SK-N-SH (cell line): ENCODE measurements at regions not wholly inside any gene's neighbourhood (a gene's known extent, or its start where the extent isn't known, plus 50 kb on each side); places are given as distances from the start of the nearest gene placed in this dataset.

Source experiments
- CTCF ChIA-PET: fragments of 300-600, 350-600 bp; formaldehyde crosslinking; extraction: SDS; loops from one replicate; lab custom pipeline; 2021; lab: Yijun Ruan, JAX
- POLR2A ChIA-PET: fragments of 350-600 bp; sonication (Branson Sonifier 250); formaldehyde crosslinking; extraction: SDS; loops from one replicate; lab custom pipeline; 2020; ENCODE audit warnings: antibody characterized with exemption, inconsistent platforms; lab: Yijun Ruan, JAX
- DNase-seq: peaks from one replicate; pipeline ENCODE4 v3.0.0; 2012
- H2AFZ ChIP-seq: fragments of 200-600 bp; sonication (generic); 2 replicates; pipeline ENCODE4 v1.8.1; 2016; ENCODE audit warnings: antibody characterized with exemption, mild to moderate bottlenecking, low read depth
- H3F3A ChIP-seq: fragments of 200-600 bp; sonication (generic); replicated peaks from 2 replicates; pipeline ENCODE3; 2016; ENCODE audit warnings: antibody characterized with exemption, mild to moderate bottlenecking; ENCODE audit not compliant: insufficient read depth
- H3K27ac ChIP-seq, 2 experiments: fragments of 200-500 bp in 1 of 2; fragments of 200-600 bp in 1 of 2; sonication (Bioruptor generic) in 1 of 2; sonication (generic), shearing (Covaris generic) in 1 of 2; 2 replicates each; pipeline versions ENCODE4 v1.5.1 to v1.6.1; 2014 to 2016; ENCODE audit warnings: low read depth in 2 of 2, inconsistent platforms in 1 of 2, low read length in 1 of 2, mild to moderate bottlenecking in 1 of 2, mixed read lengths in 1 of 2
- H3K27me3 ChIP-seq: fragments of 200-600 bp; sonication (generic), shearing (Covaris generic); 2 replicates; pipeline ENCODE4 v1.6.1; 2016; ENCODE audit warnings: mixed run types; ENCODE audit not compliant: insufficient read depth
- H3K36me3 ChIP-seq, 2 experiments: fragments of 200-500 bp in 1 of 2; fragments of 200-600 bp in 1 of 2; sonication (Bioruptor generic) in 1 of 2; sonication (generic) in 1 of 2; replicated peaks in 1 of 2; 2 replicates each; pipeline versions ENCODE3 to v1.5.1; 2014 to 2016; ENCODE audit warnings: low read length in 1 of 2, mild to moderate bottlenecking in 1 of 2; ENCODE audit not compliant: insufficient read depth in 2 of 2, control insufficient read depth in 1 of 2
- H3K4me1 ChIP-seq, 2 experiments: fragments of 200-500 bp in 1 of 2; fragments of 200-600 bp in 1 of 2; sonication (Bioruptor generic) in 1 of 2; sonication (generic), shearing (Covaris generic) in 1 of 2; 2 replicates each; pipeline versions ENCODE4 v1.5.1 to v1.6.1; 2014 to 2016; ENCODE audit warnings: low read depth in 1 of 2, low read length in 1 of 2, mixed run types in 1 of 2; ENCODE audit not compliant: insufficient read depth in 2 of 2, control insufficient read depth in 1 of 2
- H3K4me2 ChIP-seq: fragments of 200-600 bp; sonication (generic), shearing (Covaris generic); 2 replicates; pipeline ENCODE4 v1.6.1; 2017; ENCODE audit warnings: mixed run types
- H3K4me3 ChIP-seq, 2 experiments: fragments of 200-500 bp in 1 of 2; fragments of 200-600 bp in 1 of 2; sonication (Bioruptor generic) in 1 of 2; sonication (generic), shearing (Covaris generic) in 1 of 2; 2 replicates each; pipeline versions ENCODE4 v1.5.1 to v1.8.1; 2014 to 2016; ENCODE audit warnings: low read depth in 2 of 2, inconsistent platforms in 1 of 2, low read length in 1 of 2, mild to moderate bottlenecking in 1 of 2, mixed read lengths in 1 of 2, moderate library complexity in 1 of 2
- H3K79me2 ChIP-seq: fragments of 200-600 bp; sonication (generic); 2 replicates; pipeline ENCODE4 v1.8.1; 2017; ENCODE audit warnings: mild to moderate bottlenecking; ENCODE audit not compliant: insufficient read depth
- H3K9ac ChIP-seq: fragments of 200-600 bp; sonication (generic); 2 replicates; pipeline ENCODE4 v1.6.1; 2017; ENCODE audit warnings: mixed run types
- H3K9me2 ChIP-seq: fragments of 200-600 bp; sonication (generic); 2 replicates; pipeline ENCODE4 v1.6.1; 2017; ENCODE audit warnings: mixed run types
- H3K9me3 ChIP-seq: fragments of 200-600 bp; sonication (generic); 2 replicates; pipeline ENCODE4 v1.6.1; 2017; ENCODE audit warnings: mixed run types, mild to moderate bottlenecking, moderate library complexity
- H4K20me1 ChIP-seq: fragments of 200-600 bp; sonication (generic); 2 replicates; pipeline ENCODE4 v1.6.1; 2017; ENCODE audit warnings: mild to moderate bottlenecking, mixed run types; ENCODE audit not compliant: insufficient read depth
- FOSL2 ChIP-seq: IDR thresholded peaks from 2 replicates; pipeline ENCODE4 v1.4.0; 2012; ENCODE audit warnings: low read depth, mild to moderate bottlenecking, moderate library complexity, borderline replicate concordance
- FOXJ3 ChIP-seq: sonication (generic); formaldehyde crosslinking; IDR thresholded peaks from 2 replicates; pipeline ENCODE4 v1.5.1; 2020; ENCODE audit warnings: mild to moderate bottlenecking, missing genetic modification reagents
- GATA2 ChIP-seq: sonication (generic); formaldehyde crosslinking; IDR thresholded peaks from 2 replicates; pipeline ENCODE4 v1.5.0; 2020; ENCODE audit warnings: mild to moderate bottlenecking, missing genetic modification reagents
- NRF1 ChIP-seq: IDR thresholded peaks from 2 replicates; pipeline ENCODE4 v1.6.1; 2012; ENCODE audit warnings: low read depth, mild to moderate bottlenecking, low read length
- POLR2AphosphoS5 ChIP-seq: IDR thresholded peaks from 2 replicates; pipeline ENCODE4 v1.6.1; 2012; ENCODE audit warnings: low read depth, low read length
- RAD21 ChIP-seq: IDR thresholded peaks from 2 replicates; pipeline ENCODE4 v1.6.1; 2012; ENCODE audit warnings: mild to moderate bottlenecking, low read length
- RXRA ChIP-seq: IDR thresholded peaks from 2 replicates; pipeline ENCODE4 v1.4.0; 2012; ENCODE audit warnings: low read depth, mild to moderate bottlenecking, borderline replicate concordance
- YY1 ChIP-seq: IDR thresholded peaks from 2 replicates; pipeline ENCODE4 v1.4.0; 2012; ENCODE audit warnings: low read depth, mild to moderate bottlenecking
- WGBS: methylation state at CpG from one replicate; pipeline ENCODE4 v1.1.6; 2017; ENCODE audit warnings: low lambda C conversion rate; 5-methylcytosine and 5-hydroxymethylcytosine counted together
- TF ChIP-seq, protein P1 (sequence below): fragments of 200-600 bp; sonication (generic); IDR thresholded peaks from 2 replicates; pipeline ENCODE4 v1.6.1; 2017; ENCODE audit warnings: antibody characterized with exemption, mild to moderate bottlenecking, moderate library complexity
- TF ChIP-seq, protein P2 (sequence below): fragments of 150-350 bp; IDR thresholded peaks from 2 replicates; pipeline ENCODE4 v1.6.1; 2016; ENCODE audit warnings: mild to moderate bottlenecking, low read depth, low read length
- TF ChIP-seq, protein P3 (sequence below): IDR thresholded peaks from 2 replicates; pipeline ENCODE4 v1.6.1; 2012; ENCODE audit warnings: mild to moderate bottlenecking, low read depth, low read length, moderate library complexity

DNA sequence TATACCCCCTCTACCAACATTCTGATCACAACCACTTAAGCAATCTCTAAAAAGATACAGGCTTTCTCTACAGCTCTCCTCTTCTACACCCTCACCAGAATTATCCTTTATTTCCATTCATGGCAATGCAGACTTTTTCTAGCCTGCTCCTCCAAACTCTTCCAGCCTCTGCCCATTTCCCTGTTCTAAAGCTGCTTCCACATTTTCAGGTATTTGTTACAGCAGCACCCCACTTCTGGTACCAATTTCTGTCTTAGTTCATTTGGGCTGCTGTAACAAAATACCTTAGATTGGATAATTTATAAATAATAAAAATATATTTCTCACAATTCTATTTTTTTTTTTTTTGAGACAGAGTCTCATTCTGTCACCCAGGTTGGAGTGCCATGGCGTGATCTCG is 53.0 kb upstream of the DNAH5 start:
- no peak overlapping the region for H2AFZ ChIP-seq
- TF ChIP-seq GATA2 (CRISPR knock-in tag) (no peak), YY1 (no peak), NRF1 (no peak), FOSL2 (no peak), RAD21 (no peak), FOXJ3 (CRISPR knock-in tag) (no peak), RXRA (no peak), POLR2AphosphoS5 (no peak)
- TF ChIP-seq, protein P1, sequence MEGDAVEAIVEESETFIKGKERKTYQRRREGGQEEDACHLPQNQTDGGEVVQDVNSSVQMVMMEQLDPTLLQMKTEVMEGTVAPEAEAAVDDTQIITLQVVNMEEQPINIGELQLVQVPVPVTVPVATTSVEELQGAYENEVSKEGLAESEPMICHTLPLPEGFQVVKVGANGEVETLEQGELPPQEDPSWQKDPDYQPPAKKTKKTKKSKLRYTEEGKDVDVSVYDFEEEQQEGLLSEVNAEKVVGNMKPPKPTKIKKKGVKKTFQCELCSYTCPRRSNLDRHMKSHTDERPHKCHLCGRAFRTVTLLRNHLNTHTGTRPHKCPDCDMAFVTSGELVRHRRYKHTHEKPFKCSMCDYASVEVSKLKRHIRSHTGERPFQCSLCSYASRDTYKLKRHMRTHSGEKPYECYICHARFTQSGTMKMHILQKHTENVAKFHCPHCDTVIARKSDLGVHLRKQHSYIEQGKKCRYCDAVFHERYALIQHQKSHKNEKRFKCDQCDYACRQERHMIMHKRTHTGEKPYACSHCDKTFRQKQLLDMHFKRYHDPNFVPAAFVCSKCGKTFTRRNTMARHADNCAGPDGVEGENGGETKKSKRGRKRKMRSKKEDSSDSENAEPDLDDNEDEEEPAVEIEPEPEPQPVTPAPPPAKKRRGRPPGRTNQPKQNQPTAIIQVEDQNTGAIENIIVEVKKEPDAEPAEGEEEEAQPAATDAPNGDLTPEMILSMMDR: no peak
- TF ChIP-seq, protein P2, sequence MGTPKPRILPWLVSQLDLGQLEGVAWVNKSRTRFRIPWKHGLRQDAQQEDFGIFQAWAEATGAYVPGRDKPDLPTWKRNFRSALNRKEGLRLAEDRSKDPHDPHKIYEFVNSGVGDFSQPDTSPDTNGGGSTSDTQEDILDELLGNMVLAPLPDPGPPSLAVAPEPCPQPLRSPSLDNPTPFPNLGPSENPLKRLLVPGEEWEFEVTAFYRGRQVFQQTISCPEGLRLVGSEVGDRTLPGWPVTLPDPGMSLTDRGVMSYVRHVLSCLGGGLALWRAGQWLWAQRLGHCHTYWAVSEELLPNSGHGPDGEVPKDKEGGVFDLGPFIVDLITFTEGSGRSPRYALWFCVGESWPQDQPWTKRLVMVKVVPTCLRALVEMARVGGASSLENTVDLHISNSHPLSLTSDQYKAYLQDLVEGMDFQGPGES: no peak
- TF ChIP-seq, protein P3, sequence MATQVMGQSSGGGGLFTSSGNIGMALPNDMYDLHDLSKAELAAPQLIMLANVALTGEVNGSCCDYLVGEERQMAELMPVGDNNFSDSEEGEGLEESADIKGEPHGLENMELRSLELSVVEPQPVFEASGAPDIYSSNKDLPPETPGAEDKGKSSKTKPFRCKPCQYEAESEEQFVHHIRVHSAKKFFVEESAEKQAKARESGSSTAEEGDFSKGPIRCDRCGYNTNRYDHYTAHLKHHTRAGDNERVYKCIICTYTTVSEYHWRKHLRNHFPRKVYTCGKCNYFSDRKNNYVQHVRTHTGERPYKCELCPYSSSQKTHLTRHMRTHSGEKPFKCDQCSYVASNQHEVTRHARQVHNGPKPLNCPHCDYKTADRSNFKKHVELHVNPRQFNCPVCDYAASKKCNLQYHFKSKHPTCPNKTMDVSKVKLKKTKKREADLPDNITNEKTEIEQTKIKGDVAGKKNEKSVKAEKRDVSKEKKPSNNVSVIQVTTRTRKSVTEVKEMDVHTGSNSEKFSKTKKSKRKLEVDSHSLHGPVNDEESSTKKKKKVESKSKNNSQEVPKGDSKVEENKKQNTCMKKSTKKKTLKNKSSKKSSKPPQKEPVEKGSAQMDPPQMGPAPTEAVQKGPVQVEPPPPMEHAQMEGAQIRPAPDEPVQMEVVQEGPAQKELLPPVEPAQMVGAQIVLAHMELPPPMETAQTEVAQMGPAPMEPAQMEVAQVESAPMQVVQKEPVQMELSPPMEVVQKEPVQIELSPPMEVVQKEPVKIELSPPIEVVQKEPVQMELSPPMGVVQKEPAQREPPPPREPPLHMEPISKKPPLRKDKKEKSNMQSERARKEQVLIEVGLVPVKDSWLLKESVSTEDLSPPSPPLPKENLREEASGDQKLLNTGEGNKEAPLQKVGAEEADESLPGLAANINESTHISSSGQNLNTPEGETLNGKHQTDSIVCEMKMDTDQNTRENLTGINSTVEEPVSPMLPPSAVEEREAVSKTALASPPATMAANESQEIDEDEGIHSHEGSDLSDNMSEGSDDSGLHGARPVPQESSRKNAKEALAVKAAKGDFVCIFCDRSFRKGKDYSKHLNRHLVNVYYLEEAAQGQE: no peak
- H3K4me1 ChIP-seq: no peaks in the 10 kb centered on the region
- H3K4me2 ChIP-seq: no peak overlapping the region
- no peak overlapping the region for H3K9ac ChIP-seq
- H3K9me3 ChIP-seq: no peaks in the 10 kb centered on the region; the same call in 1 of the 2 replicates
- H4K20me1 ChIP-seq: no peaks in the 10 kb centered on the region
- DNase-seq: no peak
- H3K4me3 ChIP-seq: no peak overlapping the region
- no peaks in the 10 kb centered on the region for H3K79me2 ChIP-seq
- CTCF ChIA-PET: interaction anchor here (0.7 kb wide), 1 partner anchor 111 kb away, joined by 5 read pairs; no protein-coding TSS in a partner anchor
- H3K27me3 ChIP-seq: no peaks in the 10 kb centered on the region
- peaks cover under 1% of the 10 kb centered on the region for H3F3A ChIP-seq
- no peaks in the 10 kb centered on the region for H3K36me3 ChIP-seq
- H3K27ac ChIP-seq: no peak overlapping the region
- 81% methylated on average over 2 of the region's 2 CpGs for WGBS
- no peaks in the 10 kb centered on the region for H3K9me2 ChIP-seq
- POLR2A ChIA-PET: no interaction called here
